Cardiac muscle cell (in vitro differentiated cells and primary cell): ENCODE measurements at regions not wholly inside any gene's neighbourhood (a gene's known extent, or its start where the extent isn't known, plus 50 kb on each side); places are given as distances from the start of the nearest gene placed in this dataset.

Experiments used
- DNase-seq, 2 donors: peaks; one replicate each; pipeline versions ENCODE4 v3.0.0 to v3.0.0-alpha.2; 2010 to 2017; ENCODE audit warnings: low read depth in 1 of 2, low spot score in 1 of 2
- H3K27ac ChIP-seq: fragments of 200-600 bp; sonication (generic); 2 replicates; pipeline ENCODE4 v1.5.1; 2016
- H3K27me3 ChIP-seq: fragments of 200-600 bp; sonication (generic); 2 replicates; pipeline ENCODE4 v1.6.0; 2016; ENCODE audit warnings: control low read depth
- H3K36me3 ChIP-seq: fragments of 200-600 bp; sonication (generic); 2 replicates; pipeline ENCODE4 v1.5.1; 2016; ENCODE audit warnings: control low read depth
- H3K4me1 ChIP-seq: fragments of 200-600 bp; sonication (generic); 2 replicates; pipeline ENCODE4 v1.8.1; 2017; ENCODE audit warnings: low read depth, mild to moderate bottlenecking, mixed run types
- H3K4me3 ChIP-seq: fragments of 200-600 bp; sonication (generic); 2 replicates; pipeline ENCODE4 v1.5.1; 2016; ENCODE audit warnings: mild to moderate bottlenecking
- H3K9me3 ChIP-seq: fragments of 200-600 bp; sonication (generic); 2 replicates; pipeline ENCODE4 v1.5.1; 2017; ENCODE audit warnings: low read depth, mild to moderate bottlenecking, control low read depth
- TF ChIP-seq, protein P1 (sequence below): IDR thresholded peaks from 2 replicates; pipeline ENCODE4 v1.5.1; 2012; ENCODE audit warnings: low read depth, mild to moderate bottlenecking, low read length

GRCh38 chr18:73156117-73156516, 288.3 kb upstream of the NETO1 start:
- Histone ChIP-seq H3K4me1 (no peaks in the 10 kb centered on the region), H3K27ac (no peak overlapping the region)

DNA sequence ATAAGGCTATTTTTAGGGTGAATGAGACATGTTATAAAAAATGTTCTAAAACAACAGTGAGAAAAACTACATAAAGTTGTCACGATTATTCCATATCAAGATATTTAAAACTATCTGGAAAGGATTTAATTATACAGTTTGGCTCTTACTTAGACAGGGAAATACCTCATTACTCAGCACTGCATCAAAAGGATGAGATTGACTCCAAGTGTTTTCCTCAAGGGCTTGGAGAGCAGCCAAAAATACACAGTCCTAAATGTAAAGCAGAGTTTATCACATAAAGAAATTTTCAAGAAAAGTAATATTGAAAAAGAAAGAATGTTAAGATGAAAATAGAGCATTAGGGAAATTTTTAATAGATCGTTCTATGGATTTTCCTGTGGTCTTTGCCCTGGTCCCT, 285.5 kb upstream of the NETO1 start:
- TF ChIP-seq, protein P1, sequence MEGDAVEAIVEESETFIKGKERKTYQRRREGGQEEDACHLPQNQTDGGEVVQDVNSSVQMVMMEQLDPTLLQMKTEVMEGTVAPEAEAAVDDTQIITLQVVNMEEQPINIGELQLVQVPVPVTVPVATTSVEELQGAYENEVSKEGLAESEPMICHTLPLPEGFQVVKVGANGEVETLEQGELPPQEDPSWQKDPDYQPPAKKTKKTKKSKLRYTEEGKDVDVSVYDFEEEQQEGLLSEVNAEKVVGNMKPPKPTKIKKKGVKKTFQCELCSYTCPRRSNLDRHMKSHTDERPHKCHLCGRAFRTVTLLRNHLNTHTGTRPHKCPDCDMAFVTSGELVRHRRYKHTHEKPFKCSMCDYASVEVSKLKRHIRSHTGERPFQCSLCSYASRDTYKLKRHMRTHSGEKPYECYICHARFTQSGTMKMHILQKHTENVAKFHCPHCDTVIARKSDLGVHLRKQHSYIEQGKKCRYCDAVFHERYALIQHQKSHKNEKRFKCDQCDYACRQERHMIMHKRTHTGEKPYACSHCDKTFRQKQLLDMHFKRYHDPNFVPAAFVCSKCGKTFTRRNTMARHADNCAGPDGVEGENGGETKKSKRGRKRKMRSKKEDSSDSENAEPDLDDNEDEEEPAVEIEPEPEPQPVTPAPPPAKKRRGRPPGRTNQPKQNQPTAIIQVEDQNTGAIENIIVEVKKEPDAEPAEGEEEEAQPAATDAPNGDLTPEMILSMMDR = no peak
- Histone ChIP-seq H3K4me3 (no peak overlapping the region), H3K9me3 (no peaks in the 10 kb centered on the region), H3K27ac (no peak overlapping the region), H3K27me3 (no peaks in the 10 kb centered on the region), H3K4me1 (no peaks in the 10 kb centered on the region), H3K36me3 (no peaks in the 10 kb centered on the region)
- no peak for DNase-seq

More at GRCh38 chr18:73156117-73156516, 288.3 kb upstream of the NETO1 start:
- Histone ChIP-seq H3K9me3 (no peaks in the 10 kb centered on the region), H3K36me3 (no peaks in the 10 kb centered on the region), H3K4me3 (no peak overlapping the region), H3K27me3 (no peaks in the 10 kb centered on the region)
- DNase-seq = no peak
- TF ChIP-seq, protein P1 = no peak

DNA sequence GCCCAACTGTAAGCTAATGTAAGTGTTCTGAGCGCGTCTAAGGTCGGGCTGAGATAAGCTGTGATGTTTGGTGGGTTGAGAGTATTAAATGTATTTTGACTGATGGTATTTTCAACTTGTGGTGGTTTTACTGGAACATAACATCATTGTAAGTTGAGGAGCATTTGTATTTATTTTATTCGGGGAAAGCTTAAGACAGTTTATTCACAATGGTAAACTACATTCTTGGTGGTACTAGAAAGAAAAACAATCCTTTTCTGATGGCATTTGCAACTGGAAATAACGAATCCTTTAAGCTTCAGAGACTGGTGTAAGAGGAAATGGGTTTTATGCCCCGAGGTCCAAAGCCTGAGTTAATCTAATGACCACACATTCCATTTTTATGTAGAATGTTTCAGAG, 283.3 kb upstream of the NETO1 start:
- Histone ChIP-seq H3K4me1 (peaks cover 4% of the 10 kb centered on the region), H3K9me3 (no peaks in the 10 kb centered on the region), H3K27me3 (no peaks in the 10 kb centered on the region), H3K27ac (no peak overlapping the region), H3K36me3 (no peaks in the 10 kb centered on the region), H3K4me3 (no peak overlapping the region)
- TF ChIP-seq, protein P1 = no peak
- no peak for DNase-seq

DNA sequence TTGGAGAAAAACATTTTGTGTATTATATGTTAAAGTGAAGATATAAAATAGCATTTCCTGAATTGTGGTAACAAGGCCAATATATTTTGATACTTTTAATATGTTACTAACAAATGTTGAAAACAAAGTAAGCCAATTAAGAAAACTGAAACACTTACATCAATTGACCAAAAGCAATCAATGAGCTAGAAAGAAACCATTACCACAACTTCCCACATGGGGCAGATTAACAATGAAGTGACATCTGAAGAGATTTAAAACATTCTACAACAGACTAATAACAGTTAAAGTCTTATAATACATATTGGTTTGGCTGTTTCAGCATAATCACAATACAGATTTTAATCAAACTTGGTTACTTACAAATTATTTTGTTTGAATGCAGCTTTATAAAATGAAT, 282.4 kb upstream of the NETO1 start:
- Histone ChIP-seq H3K27me3 (no peaks in the 10 kb centered on the region), H3K4me1 (peaks cover 4% of the 10 kb centered on the region), H3K4me3 (no peak overlapping the region), H3K36me3 (no peaks in the 10 kb centered on the region), H3K27ac (no peak overlapping the region), H3K9me3 (no peaks in the 10 kb centered on the region)
- no peak for DNase-seq
- TF ChIP-seq, protein P1 = no peak

GRCh38 chr18:73147590-73147989, 279.8 kb upstream of the NETO1 start:
- H3K36me3 ChIP-seq = no peaks in the 10 kb centered on the region
- TF ChIP-seq, protein P1 = no peak
- H3K9me3 ChIP-seq = no peaks in the 10 kb centered on the region
- peaks cover 4% of the 10 kb centered on the region for H3K4me1 ChIP-seq
- H3K4me3 ChIP-seq = no peak overlapping the region
- H3K27me3 ChIP-seq = no peaks in the 10 kb centered on the region
- no peak overlapping the region for H3K27ac ChIP-seq
- DNase-seq = no peak

GRCh38 chr18:73144030-73144429, 276.2 kb upstream of the NETO1 start:
- Histone ChIP-seq H3K27me3 (no peaks in the 10 kb centered on the region), H3K4me3 (no peak overlapping the region), H3K9me3 (no peaks in the 10 kb centered on the region), H3K27ac (no peak overlapping the region), H3K36me3 (no peaks in the 10 kb centered on the region), H3K4me1 (peaks cover 4% of the 10 kb centered on the region)
- TF ChIP-seq, protein P1 = no peak
- DNase-seq = no peak
